ENCODE measurements at regions not wholly inside any gene's neighbourhood (a gene's known extent, or its start where the extent isn't known, plus 50 kb on each side); places are given as distances from the start of the nearest gene placed in this dataset.

DNA sequence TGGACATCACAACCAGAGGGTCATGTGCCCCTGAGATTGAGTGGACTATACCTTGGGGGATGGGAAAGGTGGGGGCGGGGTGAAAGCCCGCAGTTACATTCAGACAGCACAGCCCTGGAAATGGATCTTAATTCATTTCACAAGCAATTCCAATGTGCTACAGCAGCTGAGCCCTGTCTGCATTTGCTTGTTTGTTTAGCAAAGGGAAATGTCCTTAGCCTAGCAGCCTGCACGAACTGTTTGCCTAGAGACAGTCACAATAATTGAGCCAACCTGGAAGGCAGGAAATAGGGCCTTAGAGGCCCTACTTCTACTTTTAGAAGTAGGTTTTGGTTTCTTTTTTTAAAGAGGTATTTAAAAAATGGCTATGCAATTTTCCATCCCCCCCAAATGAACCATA, 177.3 kb upstream of the KL start:
- no peak overlapping the region for H2AK5ac ChIP-seq (ENCODE audit: insufficient read length, low read length)
- H4K8ac ChIP-seq (replicated peaks; ENCODE audit: insufficient read length, low read depth, low read length), result no peak overlapping the region
- H3K27me3 ChIP-seq (ENCODE audit: insufficient read depth, low read length), result no peaks in the 10 kb centered on the region
- Mint-ChIP-seq H3K27ac (no peak overlapping the region), H3K27me3 (ENCODE audit: low read depth) (no peaks in the 10 kb centered on the region), H3K9me3 (peaks cover 15 to 16% of the 10 kb centered on the region in 2 experiments), H3K36me3 (ENCODE audit: insufficient read depth in 1 of 3, low read depth in 3 of 3) (peaks cover 0 to 11% (median 3%) of the 10 kb centered on the region in 3 experiments; a peak in 3 of 7 replicates), H3K4me3 (no peak overlapping the region), H3K4me1 (peaks cover 22% of the 10 kb centered on the region in 2 experiments)
- H3K18ac ChIP-seq (ENCODE audit: insufficient read length, low read depth, low read length), result no peak overlapping the region
- no peak overlapping the region for H2BK15ac ChIP-seq (ENCODE audit: low read depth, low read length)
- no peak overlapping the region for H2BK20ac ChIP-seq (ENCODE audit: low read depth, low read length, poor library complexity, severe bottlenecking)
- no peak overlapping the region for H3K4me2 ChIP-seq (ENCODE audit: insufficient read depth, insufficient read length, low read length)
- WGBS (ENCODE audit: extremely low coverage, insufficient read length, low lambda C conversion rate), result no CpG with 5 or more reads among the region's 3 CpGs
- H3K14ac ChIP-seq (ENCODE audit: insufficient read depth, low read length), result no peak overlapping the region
- no peak overlapping the region for H2BK12ac ChIP-seq (ENCODE audit: insufficient read length, low read depth, low read length)
- H3K79me2 ChIP-seq (ENCODE audit: insufficient read depth, low read length), result no peaks in the 10 kb centered on the region
- peaks cover 16% of the 10 kb centered on the region; the same call in 1 of the 2 replicates for H3K4me1 ChIP-seq (ENCODE audit: insufficient read depth, low read length)
- no peak overlapping the region for H3K23ac ChIP-seq (ENCODE audit: insufficient read length, low read depth, low read length)
- no peak overlapping the region for H3T11ph ChIP-seq (ENCODE audit: low read length)
- no peak overlapping the region for H4K5ac ChIP-seq (ENCODE audit: insufficient read length, low read depth, low read length)
- no peaks in the 10 kb centered on the region for H3K23me2 ChIP-seq (ENCODE audit: insufficient read length, low read depth, low read length, poor library complexity, severe bottlenecking)
- no peak overlapping the region for H3K4ac ChIP-seq (ENCODE audit: low read depth, low read length)
- H3K79me1 ChIP-seq (ENCODE audit: insufficient read depth, low read depth, low read length, poor library complexity, severe bottlenecking), result no peaks in the 10 kb centered on the region
- H2BK5ac ChIP-seq (ENCODE audit: insufficient read length, low read length), result no peak overlapping the region
- no peak overlapping the region for H3K27ac ChIP-seq (ENCODE audit: insufficient read length, low read depth, low read length)
- H3K9ac ChIP-seq (ENCODE audit: extremely low read depth, insufficient read length, low read length), result no peak overlapping the region
- no peak overlapping the region for H2AFZ ChIP-seq (ENCODE audit: low read length)
- no peak for DNase-seq
- H2BK120ac ChIP-seq (ENCODE audit: low read depth, low read length, poor library complexity, severe bottlenecking), result no peak overlapping the region
- H4K91ac ChIP-seq (ENCODE audit: insufficient read length, low read depth, low read length), result no peak overlapping the region
- H3K56ac ChIP-seq (ENCODE audit: insufficient read length, low read depth, low read length), result no peak overlapping the region
- TF ChIP-seq, protein P1, sequence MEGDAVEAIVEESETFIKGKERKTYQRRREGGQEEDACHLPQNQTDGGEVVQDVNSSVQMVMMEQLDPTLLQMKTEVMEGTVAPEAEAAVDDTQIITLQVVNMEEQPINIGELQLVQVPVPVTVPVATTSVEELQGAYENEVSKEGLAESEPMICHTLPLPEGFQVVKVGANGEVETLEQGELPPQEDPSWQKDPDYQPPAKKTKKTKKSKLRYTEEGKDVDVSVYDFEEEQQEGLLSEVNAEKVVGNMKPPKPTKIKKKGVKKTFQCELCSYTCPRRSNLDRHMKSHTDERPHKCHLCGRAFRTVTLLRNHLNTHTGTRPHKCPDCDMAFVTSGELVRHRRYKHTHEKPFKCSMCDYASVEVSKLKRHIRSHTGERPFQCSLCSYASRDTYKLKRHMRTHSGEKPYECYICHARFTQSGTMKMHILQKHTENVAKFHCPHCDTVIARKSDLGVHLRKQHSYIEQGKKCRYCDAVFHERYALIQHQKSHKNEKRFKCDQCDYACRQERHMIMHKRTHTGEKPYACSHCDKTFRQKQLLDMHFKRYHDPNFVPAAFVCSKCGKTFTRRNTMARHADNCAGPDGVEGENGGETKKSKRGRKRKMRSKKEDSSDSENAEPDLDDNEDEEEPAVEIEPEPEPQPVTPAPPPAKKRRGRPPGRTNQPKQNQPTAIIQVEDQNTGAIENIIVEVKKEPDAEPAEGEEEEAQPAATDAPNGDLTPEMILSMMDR (conservative IDR thresholded peaks at IDR 0.05), result no peak
- H3K9me3 ChIP-seq (ENCODE audit: control insufficient read depth, low read depth, low read length), result no peaks in the 10 kb centered on the region
- no peaks in the 10 kb centered on the region for H4K20me1 ChIP-seq (ENCODE audit: control insufficient read depth, insufficient read depth, insufficient read length)

Data from H9 (cell line).